ENCODE measurements at regions not wholly inside any gene's neighbourhood (a gene's known extent, or its start where the extent isn't known, plus 50 kb on each side); places are given as distances from the start of the nearest gene placed in this dataset.

DNA sequence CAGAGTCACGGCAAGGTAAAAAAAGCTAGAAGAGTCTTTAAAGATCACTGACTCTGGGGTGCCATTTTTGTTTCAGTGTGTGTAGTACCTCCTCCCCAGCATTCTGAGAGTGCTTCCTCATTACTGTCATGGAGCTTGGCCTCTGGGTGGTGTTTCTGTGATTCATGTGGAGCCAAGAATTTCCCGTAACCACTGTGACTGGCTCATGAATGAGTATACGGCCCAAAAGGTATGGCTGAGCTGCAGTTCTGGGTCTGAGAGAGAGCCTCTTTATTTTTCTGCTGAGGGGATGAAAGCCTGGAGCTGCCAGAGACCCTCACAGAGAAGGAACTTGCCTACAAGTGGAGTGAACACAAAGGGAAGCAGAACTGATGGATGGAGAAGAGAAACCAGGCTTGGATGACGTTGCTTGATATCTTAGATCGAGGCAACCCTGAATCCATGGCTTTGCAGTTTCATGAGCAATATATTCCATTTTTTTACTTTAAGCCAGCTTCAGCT lies 85.6 kb downstream of the PTTG1 start:
- TF ChIP-seq, protein P1, sequence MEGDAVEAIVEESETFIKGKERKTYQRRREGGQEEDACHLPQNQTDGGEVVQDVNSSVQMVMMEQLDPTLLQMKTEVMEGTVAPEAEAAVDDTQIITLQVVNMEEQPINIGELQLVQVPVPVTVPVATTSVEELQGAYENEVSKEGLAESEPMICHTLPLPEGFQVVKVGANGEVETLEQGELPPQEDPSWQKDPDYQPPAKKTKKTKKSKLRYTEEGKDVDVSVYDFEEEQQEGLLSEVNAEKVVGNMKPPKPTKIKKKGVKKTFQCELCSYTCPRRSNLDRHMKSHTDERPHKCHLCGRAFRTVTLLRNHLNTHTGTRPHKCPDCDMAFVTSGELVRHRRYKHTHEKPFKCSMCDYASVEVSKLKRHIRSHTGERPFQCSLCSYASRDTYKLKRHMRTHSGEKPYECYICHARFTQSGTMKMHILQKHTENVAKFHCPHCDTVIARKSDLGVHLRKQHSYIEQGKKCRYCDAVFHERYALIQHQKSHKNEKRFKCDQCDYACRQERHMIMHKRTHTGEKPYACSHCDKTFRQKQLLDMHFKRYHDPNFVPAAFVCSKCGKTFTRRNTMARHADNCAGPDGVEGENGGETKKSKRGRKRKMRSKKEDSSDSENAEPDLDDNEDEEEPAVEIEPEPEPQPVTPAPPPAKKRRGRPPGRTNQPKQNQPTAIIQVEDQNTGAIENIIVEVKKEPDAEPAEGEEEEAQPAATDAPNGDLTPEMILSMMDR (IDR thresholded peaks at IDR 0.05; ENCODE audit: low read length, missing control alignments): no peak
- DNase-seq (ENCODE audit: low read depth): peak; percentile 34
- no peak overlapping the region for H3K4me3 ChIP-seq (replicated peaks; ENCODE audit: low read depth, low read length)

DNA sequence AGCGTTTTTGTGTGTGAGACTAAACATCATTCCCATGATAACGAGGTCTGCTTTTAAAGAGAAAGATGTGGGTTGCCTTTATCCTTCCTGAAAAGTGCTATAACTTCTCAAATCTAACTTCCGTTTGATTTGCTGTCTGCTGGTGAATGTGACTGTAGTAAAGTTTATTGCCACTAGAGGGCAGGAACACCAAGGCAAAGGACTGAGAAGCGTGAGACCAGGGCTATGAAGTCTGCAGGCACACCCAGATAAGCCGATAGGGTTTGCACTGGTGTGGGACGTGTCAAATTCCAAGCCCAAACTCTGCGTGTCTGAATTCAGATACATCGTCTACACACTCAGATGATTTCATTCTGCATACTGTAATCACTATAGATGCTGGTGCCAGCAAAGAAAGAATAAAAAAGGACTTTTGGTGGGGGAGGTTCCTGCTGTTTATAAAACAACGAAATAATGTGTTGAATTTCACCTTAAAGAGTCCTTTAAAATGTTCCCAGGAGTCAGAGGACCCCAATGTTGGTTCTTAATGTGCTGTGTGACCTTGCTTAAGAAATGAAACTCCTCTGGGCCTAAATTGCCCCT lies 87.2 kb downstream of the PTTG1 start:
- TF ChIP-seq, protein P1 (IDR thresholded peaks at IDR 0.05; ENCODE audit: low read length, missing control alignments): peak; percentile 91
- peak; percentile 89 for DNase-seq (ENCODE audit: low read depth)
- no peak overlapping the region for H3K4me3 ChIP-seq (replicated peaks; ENCODE audit: low read depth, low read length)

DNA sequence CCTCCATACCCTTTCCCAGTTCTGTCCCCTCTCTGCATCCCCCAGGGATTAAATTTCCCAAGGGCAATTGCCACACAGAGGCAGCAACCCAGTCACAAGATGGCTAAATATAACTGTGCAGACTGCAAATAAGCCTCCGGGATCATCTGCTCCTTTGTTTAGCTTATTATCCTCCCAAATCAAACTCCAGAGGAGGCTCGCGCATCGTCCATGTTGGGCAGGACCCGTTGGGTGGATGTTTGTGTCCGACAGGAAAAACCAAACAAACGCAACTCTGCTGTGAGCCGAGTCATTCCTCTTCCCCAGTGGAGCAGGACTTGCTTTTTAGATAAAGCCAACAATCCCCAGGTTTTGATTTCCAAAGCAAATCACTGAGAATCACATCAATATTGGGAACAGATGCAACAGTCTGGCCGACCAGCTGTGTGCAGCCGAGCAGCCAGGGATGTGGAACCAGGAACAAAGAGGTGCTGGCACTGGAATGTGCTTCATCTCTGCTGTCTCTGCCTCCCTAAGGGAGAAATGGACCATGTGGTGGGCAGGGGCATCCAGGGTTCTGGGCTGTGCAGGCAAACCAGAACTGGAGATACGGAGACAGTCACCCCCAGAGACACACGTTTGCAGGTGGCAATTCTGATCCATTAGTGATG lies 89.8 kb downstream of the PTTG1 start:
- no peak for DNase-seq (ENCODE audit: low read depth)
- no peak overlapping the region for H3K4me3 ChIP-seq (replicated peaks; ENCODE audit: low read depth, low read length)
- TF ChIP-seq, protein P1 (IDR thresholded peaks at IDR 0.05; ENCODE audit: low read length, missing control alignments): no peak

All from fibroblast of pulmonary artery (primary cell).